HL-60 (cell line): ENCODE measurements at regions not wholly inside any gene's neighbourhood (a gene's known extent, or its start where the extent isn't known, plus 50 kb on each side); places are given as distances from the start of the nearest gene placed in this dataset.

ENCODE experiments used
- DNase-seq, 2 experiments: peaks; one replicate each; pipeline ENCODE4 v3.0.0-alpha.2; 2010 to 2020; ENCODE audit warnings: low read depth in 1 of 2, low spot score in 1 of 2
- H3K27ac ChIP-seq: fragments of 250-450 bp; sonication (Bioruptor Pico); replicated peaks from 2 replicates; pipeline ENCODE4 v1.5.1; 2020; ENCODE audit warnings: mild to moderate bottlenecking, moderate library complexity
- H3K27me3 ChIP-seq: fragments of 250-450 bp; sonication (Bioruptor Pico); 2 replicates; pipeline ENCODE4 v1.5.1; 2021; ENCODE audit warnings: mild to moderate bottlenecking, moderate library complexity; ENCODE audit not compliant: insufficient read depth, poor library complexity, severe bottlenecking
- H3K4me3 ChIP-seq: replicated peaks from 2 replicates; pipeline ENCODE4 v1.5.1; 2011; ENCODE audit warnings: mild to moderate bottlenecking, control low read depth, low read length; ENCODE audit not compliant: insufficient read depth
- GABPA ChIP-seq: IDR thresholded peaks from 2 replicates; pipeline ENCODE4 v1.6.1; 2012; ENCODE audit warnings: low read depth
- POLR2AphosphoS5 ChIP-seq: IDR thresholded peaks from 2 replicates; pipeline ENCODE4 v1.6.1; 2012; ENCODE audit warnings: low read depth
- SPI1 ChIP-seq: IDR thresholded peaks from 2 replicates; pipeline ENCODE4 v1.6.1; 2012; ENCODE audit warnings: low read depth, mild to moderate bottlenecking, borderline replicate concordance
- TF ChIP-seq, protein P1 (sequence below): IDR thresholded peaks from 2 replicates; pipeline ENCODE4 v1.6.1; 2012; ENCODE audit warnings: low read depth; ENCODE audit not compliant: insufficient replicate concordance
- TF ChIP-seq, protein P2 (sequence below): IDR thresholded peaks from one replicate; pipeline ENCODE4 v1.5.1; 2011; ENCODE audit warnings: low read length, control low read depth, inconsistent platforms; ENCODE audit not compliant: insufficient read depth

DNA sequence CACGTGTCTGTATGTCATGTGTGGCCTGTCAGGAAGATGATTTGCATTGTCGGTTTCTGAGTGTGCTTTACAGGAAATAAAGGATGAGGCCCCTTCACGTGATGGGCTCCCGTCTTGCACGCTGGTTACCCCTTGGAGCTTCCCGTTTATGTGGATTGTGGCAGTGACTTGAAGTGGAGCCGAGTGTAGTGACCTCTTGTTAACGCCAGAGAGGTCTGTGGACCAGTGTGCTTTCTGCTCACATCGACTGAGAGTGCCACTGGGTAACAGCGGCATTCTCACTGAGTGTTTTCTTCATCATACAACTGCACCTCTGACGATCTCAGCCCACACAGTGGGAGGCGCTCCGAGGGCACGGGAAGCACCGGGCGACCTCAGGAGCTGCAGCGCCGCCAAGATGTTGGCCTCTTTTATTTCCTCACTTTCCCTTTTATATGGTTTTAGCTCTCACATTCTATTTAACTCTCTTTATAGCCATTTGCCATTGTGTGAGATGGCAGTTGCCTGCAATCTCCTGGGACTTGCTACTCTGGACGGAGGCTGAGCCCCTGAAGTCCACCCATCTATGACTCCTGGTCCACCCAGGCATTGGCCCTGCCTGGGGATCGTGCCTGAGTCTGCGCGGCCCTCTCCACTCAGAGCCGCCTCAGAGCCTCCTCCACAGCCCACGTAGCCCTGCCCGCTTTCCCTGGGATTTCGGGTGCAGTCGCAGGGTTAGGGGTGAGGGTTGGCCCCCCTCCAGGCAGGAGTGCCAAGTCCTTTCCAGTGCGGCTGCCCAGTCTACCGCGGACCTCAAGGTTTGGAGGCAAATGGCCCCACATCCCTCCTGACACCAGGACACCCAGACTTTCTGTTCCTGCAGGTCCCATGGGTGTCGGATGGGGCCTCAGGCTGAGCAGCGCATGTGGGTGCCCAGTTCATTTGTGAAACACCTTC lies 238.9 kb downstream of the ERMARD start:
- DNase-seq, result peak; percentile 22 to 82
- TF ChIP-seq, protein P1, sequence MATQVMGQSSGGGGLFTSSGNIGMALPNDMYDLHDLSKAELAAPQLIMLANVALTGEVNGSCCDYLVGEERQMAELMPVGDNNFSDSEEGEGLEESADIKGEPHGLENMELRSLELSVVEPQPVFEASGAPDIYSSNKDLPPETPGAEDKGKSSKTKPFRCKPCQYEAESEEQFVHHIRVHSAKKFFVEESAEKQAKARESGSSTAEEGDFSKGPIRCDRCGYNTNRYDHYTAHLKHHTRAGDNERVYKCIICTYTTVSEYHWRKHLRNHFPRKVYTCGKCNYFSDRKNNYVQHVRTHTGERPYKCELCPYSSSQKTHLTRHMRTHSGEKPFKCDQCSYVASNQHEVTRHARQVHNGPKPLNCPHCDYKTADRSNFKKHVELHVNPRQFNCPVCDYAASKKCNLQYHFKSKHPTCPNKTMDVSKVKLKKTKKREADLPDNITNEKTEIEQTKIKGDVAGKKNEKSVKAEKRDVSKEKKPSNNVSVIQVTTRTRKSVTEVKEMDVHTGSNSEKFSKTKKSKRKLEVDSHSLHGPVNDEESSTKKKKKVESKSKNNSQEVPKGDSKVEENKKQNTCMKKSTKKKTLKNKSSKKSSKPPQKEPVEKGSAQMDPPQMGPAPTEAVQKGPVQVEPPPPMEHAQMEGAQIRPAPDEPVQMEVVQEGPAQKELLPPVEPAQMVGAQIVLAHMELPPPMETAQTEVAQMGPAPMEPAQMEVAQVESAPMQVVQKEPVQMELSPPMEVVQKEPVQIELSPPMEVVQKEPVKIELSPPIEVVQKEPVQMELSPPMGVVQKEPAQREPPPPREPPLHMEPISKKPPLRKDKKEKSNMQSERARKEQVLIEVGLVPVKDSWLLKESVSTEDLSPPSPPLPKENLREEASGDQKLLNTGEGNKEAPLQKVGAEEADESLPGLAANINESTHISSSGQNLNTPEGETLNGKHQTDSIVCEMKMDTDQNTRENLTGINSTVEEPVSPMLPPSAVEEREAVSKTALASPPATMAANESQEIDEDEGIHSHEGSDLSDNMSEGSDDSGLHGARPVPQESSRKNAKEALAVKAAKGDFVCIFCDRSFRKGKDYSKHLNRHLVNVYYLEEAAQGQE, result no peak
- TF ChIP-seq, protein P2, sequence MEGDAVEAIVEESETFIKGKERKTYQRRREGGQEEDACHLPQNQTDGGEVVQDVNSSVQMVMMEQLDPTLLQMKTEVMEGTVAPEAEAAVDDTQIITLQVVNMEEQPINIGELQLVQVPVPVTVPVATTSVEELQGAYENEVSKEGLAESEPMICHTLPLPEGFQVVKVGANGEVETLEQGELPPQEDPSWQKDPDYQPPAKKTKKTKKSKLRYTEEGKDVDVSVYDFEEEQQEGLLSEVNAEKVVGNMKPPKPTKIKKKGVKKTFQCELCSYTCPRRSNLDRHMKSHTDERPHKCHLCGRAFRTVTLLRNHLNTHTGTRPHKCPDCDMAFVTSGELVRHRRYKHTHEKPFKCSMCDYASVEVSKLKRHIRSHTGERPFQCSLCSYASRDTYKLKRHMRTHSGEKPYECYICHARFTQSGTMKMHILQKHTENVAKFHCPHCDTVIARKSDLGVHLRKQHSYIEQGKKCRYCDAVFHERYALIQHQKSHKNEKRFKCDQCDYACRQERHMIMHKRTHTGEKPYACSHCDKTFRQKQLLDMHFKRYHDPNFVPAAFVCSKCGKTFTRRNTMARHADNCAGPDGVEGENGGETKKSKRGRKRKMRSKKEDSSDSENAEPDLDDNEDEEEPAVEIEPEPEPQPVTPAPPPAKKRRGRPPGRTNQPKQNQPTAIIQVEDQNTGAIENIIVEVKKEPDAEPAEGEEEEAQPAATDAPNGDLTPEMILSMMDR, result no peak
- no peak for TF ChIP-seq SPI1
- TF ChIP-seq POLR2AphosphoS5, result no peak
- no peak for TF ChIP-seq GABPA
- H3K27ac ChIP-seq, result no peak overlapping the region
- no peaks in the 10 kb centered on the region for H3K27me3 ChIP-seq
- H3K4me3 ChIP-seq, result no peak overlapping the region

DNA sequence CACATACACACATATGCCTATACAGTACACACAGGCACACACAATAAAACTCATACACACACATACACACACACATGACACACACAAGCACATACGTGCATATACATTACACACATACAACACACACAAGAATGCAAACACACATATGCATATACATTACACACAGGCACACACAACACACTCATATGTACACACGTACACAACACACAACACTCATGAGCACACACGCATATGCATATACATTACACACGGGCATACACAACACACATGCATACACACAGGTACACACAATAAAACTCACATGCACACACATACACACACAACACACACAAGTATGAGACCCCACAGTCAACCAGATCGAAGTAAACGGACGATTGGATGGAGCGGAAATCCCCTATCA lies 238.2 kb downstream of the ERMARD start:
- no peaks in the 10 kb centered on the region for H3K27me3 ChIP-seq
- H3K4me3 ChIP-seq, result no peak overlapping the region
- DNase-seq, result no peak
- H3K27ac ChIP-seq, result peak overlapping the region; percentile 11; the same call in 1 of the 2 replicates
- TF ChIP-seq SPI1, result no peak
- no peak for TF ChIP-seq POLR2AphosphoS5
- TF ChIP-seq, protein P2, result no peak
- TF ChIP-seq, protein P1, result no peak
- TF ChIP-seq GABPA, result no peak

DNA sequence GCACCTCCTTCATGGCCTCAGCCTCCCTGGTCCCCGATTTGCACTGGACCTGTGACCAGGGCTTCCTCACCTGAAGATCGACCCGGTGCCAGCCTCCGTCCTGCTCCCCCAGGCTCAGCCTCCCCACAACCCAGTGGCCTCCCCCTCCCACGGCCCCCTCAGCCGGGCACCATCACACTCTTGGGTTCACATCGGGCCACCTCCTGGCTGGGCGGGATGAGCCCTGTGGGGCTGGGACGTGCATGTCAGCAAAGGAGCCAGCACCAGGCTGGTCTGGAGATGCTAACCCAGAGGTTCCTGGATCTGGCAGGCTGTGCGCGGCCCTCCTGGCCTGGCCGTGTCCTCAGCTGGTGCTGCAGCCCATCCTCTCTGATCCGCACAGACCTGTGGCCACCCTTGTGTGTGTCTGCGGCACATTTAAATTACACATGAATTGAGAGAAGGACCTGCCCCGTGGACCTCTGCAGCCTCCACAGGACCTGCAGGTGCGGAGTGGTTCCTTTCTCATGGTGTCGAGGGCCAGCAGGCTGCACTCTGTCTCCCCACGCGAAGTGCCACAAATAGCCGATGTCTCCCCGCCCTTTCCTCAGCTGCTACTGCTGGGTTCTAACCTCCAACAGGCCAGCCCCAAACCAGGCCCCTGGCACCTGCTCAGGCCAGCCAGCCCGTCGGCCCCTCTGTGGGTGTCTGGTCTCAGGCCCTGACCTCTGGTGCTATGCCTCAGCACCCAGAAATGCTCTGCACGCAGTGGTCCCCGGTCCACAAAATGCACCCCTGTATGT lies 237.5 kb downstream of the ERMARD start:
- no peak for DNase-seq
- Histone ChIP-seq H3K27ac (no peak overlapping the region), H3K27me3 (no peaks in the 10 kb centered on the region), H3K4me3 (no peak overlapping the region)
- TF ChIP-seq SPI1, result no peak
- TF ChIP-seq, protein P2, result no peak
- no peak for TF ChIP-seq GABPA
- no peak for TF ChIP-seq POLR2AphosphoS5
- TF ChIP-seq, protein P1, result no peak
